ENCODE measurements at regions not wholly inside any gene's neighbourhood (a gene's known extent, or its start where the extent isn't known, plus 50 kb on each side); places are given as distances from the start of the nearest gene placed in this dataset.
"Not testable (repeated sequence)": the region's sequence is repeated elsewhere in the genome, so short reads cannot be mapped to it uniquely, and the experiment has no call there.

GRCh38 chr12:102666176-102666575 lies 185.8 kb upstream of the IGF1 start:
- H4K91ac ChIP-seq (ENCODE audit: low read length); H2AK5ac ChIP-seq (ENCODE audit: low read length, severe bottlenecking); H3K27ac ChIP-seq (ENCODE audit: low read length, poor library complexity, severe bottlenecking); H3K4me3 ChIP-seq (ENCODE audit: insufficient read depth in 1 of 2, low read depth in 1 of 2, low read length in 2 of 2); H2BK5ac ChIP-seq (ENCODE audit: low read depth, low read length, poor library complexity, severe bottlenecking); H2BK120ac ChIP-seq (ENCODE audit: low read depth, low read length); H2BK15ac ChIP-seq (ENCODE audit: low read depth, poor library complexity, severe bottlenecking); H3K79me1 ChIP-seq (replicated peaks; ENCODE audit: low read length, poor library complexity, severe bottlenecking); H3K27me3 ChIP-seq (ENCODE audit: control insufficient read depth in 1 of 2, insufficient read depth in 1 of 2, low read length in 2 of 2); H3K23ac ChIP-seq (ENCODE audit: low read length in 2 of 2); H4K8ac ChIP-seq (ENCODE audit: low read length); H3K14ac ChIP-seq (ENCODE audit: low read length in 2 of 2); H3K4me1 ChIP-seq (ENCODE audit: control insufficient read depth, insufficient read depth, low read depth, low read length); H3K9me3 ChIP-seq (ENCODE audit: control insufficient read depth, low read length); DNase-seq; H3K9ac ChIP-seq (ENCODE audit: low read length); H3K4me2 ChIP-seq (ENCODE audit: low read length, poor library complexity, severe bottlenecking); H3K18ac ChIP-seq (ENCODE audit: low read depth in 1 of 2, low read length in 2 of 2); H2AFZ ChIP-seq (ENCODE audit: low read depth, low read length); H2BK12ac ChIP-seq (ENCODE audit: low read length in 2 of 2); H3K4ac ChIP-seq (ENCODE audit: low read depth in 1 of 2, low read length in 2 of 2); H3K36me3 ChIP-seq (ENCODE audit: control insufficient read depth in 1 of 2, insufficient read depth in 2 of 2, low read depth in 1 of 2, low read length in 2 of 2): not testable (repeated sequence)
- WGBS, result 87% methylated on average over 3 of the region's 3 CpGs

GRCh38 chr12:102659200-102659911 lies 179.0 kb upstream of the IGF1 start:
- no peak overlapping the region for H3K4me3 ChIP-seq (ENCODE audit: insufficient read depth in 1 of 2, low read depth in 1 of 2, low read length in 2 of 2)
- WGBS, result 91% methylated on average over 4 of the region's 4 CpGs
- no peak overlapping the region for H3K4me2 ChIP-seq (ENCODE audit: low read length, poor library complexity, severe bottlenecking)

GRCh38 chr12:102653406-102653805 lies 173.0 kb upstream of the IGF1 start:
- Histone ChIP-seq H3K4me2 (ENCODE audit: low read length, poor library complexity, severe bottlenecking) (no peak overlapping the region), H2BK5ac (ENCODE audit: low read depth, low read length, poor library complexity, severe bottlenecking) (no peak overlapping the region), H3K9ac (ENCODE audit: low read length) (no peak overlapping the region), H3K18ac (ENCODE audit: low read depth in 1 of 2, low read length in 2 of 2) (no peak overlapping the region), H4K8ac (ENCODE audit: low read length) (no peak overlapping the region), H2AFZ (ENCODE audit: low read depth, low read length) (no peak overlapping the region), H2BK15ac (ENCODE audit: low read depth, poor library complexity, severe bottlenecking) (no peak overlapping the region), H3K27me3 (ENCODE audit: control insufficient read depth in 1 of 2, insufficient read depth in 1 of 2, low read length in 2 of 2) (no peaks in the 10 kb centered on the region), H3K23ac (ENCODE audit: low read length in 2 of 2) (no peak overlapping the region), H3K36me3 (ENCODE audit: control insufficient read depth in 1 of 2, insufficient read depth in 2 of 2, low read depth in 1 of 2, low read length in 2 of 2) (no peaks in the 10 kb centered on the region), H3K4ac (ENCODE audit: low read depth in 1 of 2, low read length in 2 of 2) (no peak overlapping the region), H3K27ac (ENCODE audit: low read length, poor library complexity, severe bottlenecking) (no peak overlapping the region), H3K4me1 (ENCODE audit: control insufficient read depth, insufficient read depth, low read depth, low read length) (no peaks in the 10 kb centered on the region), H2AK5ac (ENCODE audit: low read length, severe bottlenecking) (no peak overlapping the region), H3K14ac (ENCODE audit: low read length in 2 of 2) (no peak overlapping the region), H3K79me1 (replicated peaks; ENCODE audit: low read length, poor library complexity, severe bottlenecking) (no peaks in the 10 kb centered on the region), H3K4me3 (ENCODE audit: insufficient read depth in 1 of 2, low read depth in 1 of 2, low read length in 2 of 2) (no peak overlapping the region), H2BK12ac (ENCODE audit: low read length in 2 of 2) (no peak overlapping the region), H2BK120ac (ENCODE audit: low read depth, low read length) (no peak overlapping the region), H3K9me3 (ENCODE audit: control insufficient read depth, low read length) (peaks cover 7% of the 10 kb centered on the region), H4K91ac (ENCODE audit: low read length) (no peak overlapping the region)
- no peak for DNase-seq
- no CpG with 5 or more reads among the region's 2 CpGs for WGBS

More at GRCh38 chr12:102659200-102659911, 179.0 kb upstream of the IGF1 start:
- no peak for DNase-seq
- Histone ChIP-seq H4K8ac (ENCODE audit: low read length) (no peak overlapping the region), H2BK15ac (ENCODE audit: low read depth, poor library complexity, severe bottlenecking) (no peak overlapping the region), H3K27me3 (ENCODE audit: control insufficient read depth in 1 of 2, insufficient read depth in 1 of 2, low read length in 2 of 2) (no peaks in the 10 kb centered on the region), H3K79me1 (replicated peaks; ENCODE audit: low read length, poor library complexity, severe bottlenecking) (no peaks in the 10 kb centered on the region), H4K91ac (ENCODE audit: low read length) (no peak overlapping the region), H2BK120ac (ENCODE audit: low read depth, low read length) (no peak overlapping the region), H3K23ac (ENCODE audit: low read length in 2 of 2) (no peak overlapping the region), H2BK12ac (ENCODE audit: low read length in 2 of 2) (no peak overlapping the region), H2AFZ (ENCODE audit: low read depth, low read length) (no peak overlapping the region), H3K36me3 (ENCODE audit: control insufficient read depth in 1 of 2, insufficient read depth in 2 of 2, low read depth in 1 of 2, low read length in 2 of 2) (no peaks in the 10 kb centered on the region), H3K14ac (ENCODE audit: low read length in 2 of 2) (no peak overlapping the region), H3K4me1 (ENCODE audit: control insufficient read depth, insufficient read depth, low read depth, low read length) (no peaks in the 10 kb centered on the region), H3K9me3 (ENCODE audit: control insufficient read depth, low read length) (peaks cover 7% of the 10 kb centered on the region), H2BK5ac (ENCODE audit: low read depth, low read length, poor library complexity, severe bottlenecking) (no peak overlapping the region), H3K4ac (ENCODE audit: low read depth in 1 of 2, low read length in 2 of 2) (no peak overlapping the region), H3K18ac (ENCODE audit: low read depth in 1 of 2, low read length in 2 of 2) (no peak overlapping the region), H3K9ac (ENCODE audit: low read length) (no peak overlapping the region), H3K27ac (ENCODE audit: low read length, poor library complexity, severe bottlenecking) (no peak overlapping the region), H2AK5ac (ENCODE audit: low read length, severe bottlenecking) (no peak overlapping the region)

GRCh38 chr12:102652645-102653313 lies 172.4 kb upstream of the IGF1 start:
- no peak overlapping the region for H3K23ac ChIP-seq (ENCODE audit: low read length in 2 of 2)
- H3K4me3 ChIP-seq (ENCODE audit: insufficient read depth in 1 of 2, low read depth in 1 of 2, low read length in 2 of 2), result no peak overlapping the region
- H3K4me2 ChIP-seq (ENCODE audit: low read length, poor library complexity, severe bottlenecking), result no peak overlapping the region
- no peak overlapping the region for H3K9ac ChIP-seq (ENCODE audit: low read length)
- no peak overlapping the region for H3K27ac ChIP-seq (ENCODE audit: low read length, poor library complexity, severe bottlenecking)
- no peaks in the 10 kb centered on the region for H3K4me1 ChIP-seq (ENCODE audit: control insufficient read depth, insufficient read depth, low read depth, low read length)
- peaks cover 7% of the 10 kb centered on the region for H3K9me3 ChIP-seq (ENCODE audit: control insufficient read depth, low read length)
- H2AFZ ChIP-seq (ENCODE audit: low read depth, low read length), result no peak overlapping the region
- H4K8ac ChIP-seq (ENCODE audit: low read length), result no peak overlapping the region
- no peaks in the 10 kb centered on the region for H3K36me3 ChIP-seq (ENCODE audit: control insufficient read depth in 1 of 2, insufficient read depth in 2 of 2, low read depth in 1 of 2, low read length in 2 of 2)
- no peaks in the 10 kb centered on the region for H3K27me3 ChIP-seq (ENCODE audit: control insufficient read depth in 1 of 2, insufficient read depth in 1 of 2, low read length in 2 of 2)
- 77% methylated on average over 2 of the region's 4 CpGs for WGBS
- DNase-seq, result no peak
- no peak overlapping the region for H2BK120ac ChIP-seq (ENCODE audit: low read depth, low read length)
- H3K79me1 ChIP-seq (replicated peaks; ENCODE audit: low read length, poor library complexity, severe bottlenecking), result no peaks in the 10 kb centered on the region
- H3K18ac ChIP-seq (ENCODE audit: low read depth in 1 of 2, low read length in 2 of 2), result no peak overlapping the region
- H2BK15ac ChIP-seq (ENCODE audit: low read depth, poor library complexity, severe bottlenecking), result no peak overlapping the region
- H2BK12ac ChIP-seq (ENCODE audit: low read length in 2 of 2), result no peak overlapping the region
- no peak overlapping the region for H2BK5ac ChIP-seq (ENCODE audit: low read depth, low read length, poor library complexity, severe bottlenecking)
- H4K91ac ChIP-seq (ENCODE audit: low read length), result no peak overlapping the region
- no peak overlapping the region for H2AK5ac ChIP-seq (ENCODE audit: low read length, severe bottlenecking)
- H3K14ac ChIP-seq (ENCODE audit: low read length in 2 of 2), result no peak overlapping the region
- H3K4ac ChIP-seq (ENCODE audit: low read depth in 1 of 2, low read length in 2 of 2), result no peak overlapping the region

Measured in mesenchymal stem cell (in vitro differentiated cells and primary cell).